ENCODE measurements at regions not wholly inside any gene's neighbourhood (a gene's known extent, or its start where the extent isn't known, plus 50 kb on each side); places are given as distances from the start of the nearest gene placed in this dataset.
"Not testable (repeated sequence)": the region's sequence is repeated elsewhere in the genome, so short reads cannot be mapped to it uniquely, and the experiment has no call there.

GRCh38 chrX:125378205-125378604 lies 58.5 kb downstream of the TEX13C start:
- no peak for DNase-seq

- DNase-seq: no peak
These were observed 59.1 kb downstream of the TEX13C start for GRCh38 chrX:125378770-125379169.

GRCh38 chrX:125382148-125382628 lies 62.5 kb downstream of the TEX13C start:
- DNase-seq: no peak

GRCh38 chrX:125382889-125383288 lies 63.2 kb downstream of the TEX13C start:
- DNase-seq: no peak

- DNase-seq: no peak
These were observed 65.2 kb downstream of the TEX13C start for GRCh38 chrX:125384867-125385266.

- DNase-seq: no peak
These were observed 68.3 kb downstream of the TEX13C start for GRCh38 chrX:125387945-125388344.

- no peak for DNase-seq
These were observed 74.8 kb downstream of the TEX13C start for GRCh38 chrX:125394449-125394848.

GRCh38 chrX:125395626-125396025 lies 76.0 kb downstream of the TEX13C start:
- DNase-seq: no peak

- no peak for DNase-seq
These were observed 79.3 kb downstream of the TEX13C start for GRCh38 chrX:125398959-125399440.

GRCh38 chrX:125402807-125403206 lies 83.1 kb downstream of the TEX13C start:
- no peak for DNase-seq

GRCh38 chrX:125404667-125405160 lies 85.0 kb downstream of the TEX13C start:
- DNase-seq: no peak

- DNase-seq: no peak
These were observed 85.7 kb downstream of the TEX13C start for GRCh38 chrX:125405339-125405738.

- DNase-seq: no peak
These were observed 87.6 kb downstream of the TEX13C start for GRCh38 chrX:125407314-125407713.

- no peak for DNase-seq
These were observed 101.1 kb downstream of the TEX13C start for GRCh38 chrX:125420809-125421208.

GRCh38 chrX:125422986-125423385 lies 103.3 kb downstream of the TEX13C start:
- DNase-seq: no peak

GRCh38 chrX:125424536-125424935 lies 104.9 kb downstream of the TEX13C start:
- no peak for DNase-seq

GRCh38 chrX:125436855-125437254 lies 117.2 kb downstream of the TEX13C start:
- no peak for DNase-seq

- no peak for DNase-seq
These were observed 119.7 kb downstream of the TEX13C start for GRCh38 chrX:125439194-125439849.

GRCh38 chrX:125444659-125445058 lies 125.0 kb downstream of the TEX13C start:
- no peak for DNase-seq

GRCh38 chrX:125475482-125475881 lies 155.8 kb downstream of the TEX13C start:
- no peak for DNase-seq

GRCh38 chrX:125492439-125492838 lies 172.8 kb downstream of the TEX13C start:
- no peak for DNase-seq

- not testable (repeated sequence) for DNase-seq
These were observed 173.3 kb downstream of the TEX13C start for GRCh38 chrX:125493004-125493403.

GRCh38 chrX:125497667-125498066 lies 178.0 kb downstream of the TEX13C start:
- DNase-seq: no peak

- no peak for DNase-seq
These were observed 184.1 kb downstream of the TEX13C start for GRCh38 chrX:125503769-125504168.

GRCh38 chrX:125505207-125505606 lies 185.5 kb downstream of the TEX13C start:
- DNase-seq: no peak
